ENCODE measurements at regions not wholly inside any gene's neighbourhood (a gene's known extent, or its start where the extent isn't known, plus 50 kb on each side); places are given as distances from the start of the nearest gene placed in this dataset.

GRCh38 chr4:102411408-102411807, 66.1 kb upstream of the SLC39A8 start:
- no peak overlapping the region for H3K4ac ChIP-seq (replicated peaks; ENCODE audit: insufficient read length, low read depth, low read length)
- CTCF ChIA-PET (ENCODE audit: partially characterized antibody) = no interaction called here
- no peak for TF ChIP-seq TAF7 (optimal IDR thresholded peaks at IDR 0.05; ENCODE audit: borderline replicate concordance, low read depth, low read length)
- no peak for TF ChIP-seq EGR1 (IDR thresholded peaks at IDR 0.05; ENCODE audit: borderline replicate concordance, low read depth, low read length)
- no peak for TF ChIP-seq SP4 (IDR thresholded peaks at IDR 0.05; ENCODE audit: low read length)
- no peak for TF ChIP-seq RFX5 (IDR thresholded peaks at IDR 0.05; ENCODE audit: borderline replicate concordance, low read depth, low read length)
- TF ChIP-seq TEAD4 (IDR thresholded peaks at IDR 0.05; ENCODE audit: low read depth, low read length) = no peak
- TF ChIP-seq, protein P1, sequence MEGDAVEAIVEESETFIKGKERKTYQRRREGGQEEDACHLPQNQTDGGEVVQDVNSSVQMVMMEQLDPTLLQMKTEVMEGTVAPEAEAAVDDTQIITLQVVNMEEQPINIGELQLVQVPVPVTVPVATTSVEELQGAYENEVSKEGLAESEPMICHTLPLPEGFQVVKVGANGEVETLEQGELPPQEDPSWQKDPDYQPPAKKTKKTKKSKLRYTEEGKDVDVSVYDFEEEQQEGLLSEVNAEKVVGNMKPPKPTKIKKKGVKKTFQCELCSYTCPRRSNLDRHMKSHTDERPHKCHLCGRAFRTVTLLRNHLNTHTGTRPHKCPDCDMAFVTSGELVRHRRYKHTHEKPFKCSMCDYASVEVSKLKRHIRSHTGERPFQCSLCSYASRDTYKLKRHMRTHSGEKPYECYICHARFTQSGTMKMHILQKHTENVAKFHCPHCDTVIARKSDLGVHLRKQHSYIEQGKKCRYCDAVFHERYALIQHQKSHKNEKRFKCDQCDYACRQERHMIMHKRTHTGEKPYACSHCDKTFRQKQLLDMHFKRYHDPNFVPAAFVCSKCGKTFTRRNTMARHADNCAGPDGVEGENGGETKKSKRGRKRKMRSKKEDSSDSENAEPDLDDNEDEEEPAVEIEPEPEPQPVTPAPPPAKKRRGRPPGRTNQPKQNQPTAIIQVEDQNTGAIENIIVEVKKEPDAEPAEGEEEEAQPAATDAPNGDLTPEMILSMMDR (IDR thresholded peaks at IDR 0.05; ENCODE audit: control extremely low read depth in 1 of 3, insufficient read depth in 1 of 3, low read depth in 1 of 3, low read length in 3 of 3) = no peak
- no peak for TF ChIP-seq SUZ12 (IDR thresholded peaks at IDR 0.05; ENCODE audit: low read length)
- TF ChIP-seq, protein P2, sequence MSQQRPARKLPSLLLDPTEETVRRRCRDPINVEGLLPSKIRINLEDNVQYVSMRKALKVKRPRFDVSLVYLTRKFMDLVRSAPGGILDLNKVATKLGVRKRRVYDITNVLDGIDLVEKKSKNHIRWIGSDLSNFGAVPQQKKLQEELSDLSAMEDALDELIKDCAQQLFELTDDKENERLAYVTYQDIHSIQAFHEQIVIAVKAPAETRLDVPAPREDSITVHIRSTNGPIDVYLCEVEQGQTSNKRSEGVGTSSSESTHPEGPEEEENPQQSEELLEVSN (IDR thresholded peaks at IDR 0.05) = no peak
- TF ChIP-seq NANOG (IDR thresholded peaks at IDR 0.05; ENCODE audit: insufficient read depth, low read depth, low read length, poor library complexity, severe bottlenecking) = no peak
- TF ChIP-seq CREB1 (IDR thresholded peaks at IDR 0.05) = no peak
- TF ChIP-seq SIRT6 (IDR thresholded peaks at IDR 0.05; ENCODE audit: low read length) = no peak
- no peak for TF ChIP-seq KDM5A (IDR thresholded peaks at IDR 0.05; ENCODE audit: low read length)
- TF ChIP-seq SIN3A (conservative IDR thresholded peaks at IDR 0.05 in 1 of 2, IDR thresholded peaks at IDR 0.05 in 1 of 2; ENCODE audit: low read depth in 1 of 2, low read length in 2 of 2) = no peak

More at GRCh38 chr4:102411408-102411807, 66.1 kb upstream of the SLC39A8 start:
- Histone ChIP-seq H2BK5ac (ENCODE audit: low read depth, low read length) (no peak overlapping the region), H3K18ac (ENCODE audit: extremely low read depth, low read length) (no peak overlapping the region), H4K20me1 (replicated peaks in 1 of 2; ENCODE audit: control insufficient read depth in 1 of 2, insufficient read depth in 2 of 2, low read length in 2 of 2) (no peaks in the 10 kb centered on the region), H3K36me3 (ENCODE audit: control insufficient read depth in 2 of 4, insufficient read depth in 4 of 4, low read length in 3 of 4) (no peaks in the 10 kb centered on the region), H3K56ac (replicated peaks; ENCODE audit: insufficient read length, low read depth, low read length) (no peak overlapping the region), H3K4me3 (ENCODE audit: extremely low read depth in 1 of 4, insufficient read depth in 2 of 4, low read depth in 3 of 4, low read length in 4 of 4) (no peak overlapping the region), H3K9me3 (ENCODE audit: insufficient read depth in 2 of 2, low read depth in 1 of 2, low read length in 1 of 2) (no peaks in the 10 kb centered on the region), H3K27ac (ENCODE audit: low read depth, low read length) (no peak overlapping the region), H3K79me2 (ENCODE audit: control insufficient read depth in 1 of 2, insufficient read depth in 2 of 2, low read length in 2 of 2) (no peaks in the 10 kb centered on the region), H2AK5ac (ENCODE audit: low read depth, low read length) (no peak overlapping the region), H4K91ac (replicated peaks; ENCODE audit: insufficient read length, low read length) (no peak overlapping the region), H2BK120ac (replicated peaks; ENCODE audit: low read depth, low read length) (no peak overlapping the region), H3K79me1 (ENCODE audit: low read depth, low read length) (no peaks in the 10 kb centered on the region), H3K14ac (ENCODE audit: insufficient read length) (no peak overlapping the region), H3K23ac (ENCODE audit: insufficient read length) (no peak overlapping the region), H3K9ac (replicated peaks in 1 of 4; ENCODE audit: extremely low read depth in 1 of 4, low read depth in 3 of 4, low read length in 3 of 4) (no peak overlapping the region), H2BK20ac (ENCODE audit: low read length) (no peak overlapping the region), H3K4me2 (ENCODE audit: insufficient read depth in 1 of 2, low read depth in 2 of 2, low read length in 2 of 2) (no peak overlapping the region), H3K23me2 (ENCODE audit: low read depth, low read length) (no peaks in the 10 kb centered on the region), H4K5ac (ENCODE audit: insufficient read length, low read depth, low read length) (no peak overlapping the region), H4K8ac (ENCODE audit: extremely low read depth, insufficient read depth, low read length) (no peak overlapping the region), H3K4me1 (replicated peaks in 1 of 4; ENCODE audit: control insufficient read depth in 3 of 4, insufficient read depth in 4 of 4, low read length in 3 of 4) (no peaks in the 10 kb centered on the region), H2BK15ac (ENCODE audit: low read length) (no peak overlapping the region), H2BK12ac (ENCODE audit: low read depth, low read length) (no peak overlapping the region), H3K27me3 (replicated peaks in 1 of 4; ENCODE audit: control insufficient read depth in 3 of 4, extremely low read depth in 1 of 4, insufficient read depth in 3 of 4, low read length in 3 of 4) (no peaks in the 10 kb centered on the region), H2AFZ (ENCODE audit: low read length) (no peak overlapping the region)
- POLR2A ChIA-PET (ENCODE audit: partially characterized antibody) = no interaction called here
- WGBS, 2 experiments (ENCODE audit: extremely low coverage in 1 of 2, insufficient coverage in 1 of 2, insufficient read length in 1 of 2, insufficient replicate concordance in 2 of 2, low coverage in 1 of 2, low lambda C conversion rate in 2 of 2, missing lambda C conversion rate in 1 of 2) = 92% methylated on average over 1 of the region's 1 CpG; no CpG with 5 or more reads in 1 of the 2 experiments
- FAIRE-seq (no peak), DNase-seq (ENCODE audit: low read depth in 1 of 2, low spot score in 2 of 2) (no peak)

All from H1 (cell line).